ENCODE measurements at regions not wholly inside any gene's neighbourhood (a gene's known extent, or its start where the extent isn't known, plus 50 kb on each side); places are given as distances from the start of the nearest gene placed in this dataset.

- TF ChIP-seq REST (IDR thresholded peaks at IDR 0.05) (no peak), HNF4A (conservative IDR thresholded peaks at IDR 0.05) (no peak), FOXA1 (IDR thresholded peaks at IDR 0.05) (no peak), YY1 (IDR thresholded peaks at IDR 0.05) (no peak), SP1 (IDR thresholded peaks at IDR 0.05) (no peak)
These were observed 66.7 kb downstream of the SLITRK1 start (continued) for GRCh38 chr13:83815598-83815997.

GRCh38 chr13:83810136-83810535, 72.1 kb downstream of the SLITRK1 start:
- Histone ChIP-seq H3K9me3 (ENCODE audit: control insufficient read depth in 4 of 4, low read length in 3 of 4) (no peaks in the 10 kb centered on the region), H3K9ac (ENCODE audit: low read depth in 1 of 2, low read length in 2 of 2) (no peak overlapping the region), H3K27ac (ENCODE audit: low read depth in 1 of 2, low read length in 2 of 2) (no peak overlapping the region), H3K27me3 (ENCODE audit: control insufficient read depth in 4 of 4, insufficient read depth in 4 of 4, low read length in 3 of 4) (no peaks in the 10 kb centered on the region), H3K36me3 (ENCODE audit: control insufficient read depth in 4 of 4, insufficient read depth in 3 of 4, low read depth in 1 of 4, low read length in 3 of 4) (no peaks in the 10 kb centered on the region), H3K4me3 (ENCODE audit: low read depth in 1 of 3, low read length in 3 of 3) (no peak overlapping the region), H3K4me1 (ENCODE audit: control insufficient read depth in 4 of 4, insufficient read depth in 4 of 4, low read length in 3 of 4) (no peaks in the 10 kb centered on the region)
- 38% methylated on average over 2 of the region's 2 CpGs for WGBS
- no peak for TF ChIP-seq NR2F2 (IDR thresholded peaks at IDR 0.05)
- no peak for TF ChIP-seq ATF3 (IDR thresholded peaks at IDR 0.05)
- no peak for TF ChIP-seq RXRA (IDR thresholded peaks at IDR 0.05)
- no peak for TF ChIP-seq MAX (IDR thresholded peaks at IDR 0.05)
- no peak for TF ChIP-seq CTCF (IDR thresholded peaks at IDR 0.05; ENCODE audit: low read depth, low read length, missing input control)
- no peak for TF ChIP-seq REST (IDR thresholded peaks at IDR 0.05)
- no peak for TF ChIP-seq JUND (IDR thresholded peaks at IDR 0.05)
- TF ChIP-seq FOXA2 (IDR thresholded peaks at IDR 0.05): no peak
- TF ChIP-seq YY1 (IDR thresholded peaks at IDR 0.05): no peak
- no peak for TF ChIP-seq TAF1 (conservative IDR thresholded peaks at IDR 0.05)
- TF ChIP-seq FOXA1 (IDR thresholded peaks at IDR 0.05): no peak
- TF ChIP-seq GABPA (IDR thresholded peaks at IDR 0.05 in 1 of 2, conservative IDR thresholded peaks at IDR 0.05 in 1 of 2): no peak
- TF ChIP-seq HNF4G (IDR thresholded peaks at IDR 0.05): no peak
- no peak for TF ChIP-seq ZBTB33 (IDR thresholded peaks at IDR 0.05)
- no peak for TF ChIP-seq RAD21 (IDR thresholded peaks at IDR 0.05)
- no peak for TF ChIP-seq HNF4A (conservative IDR thresholded peaks at IDR 0.05)
- TF ChIP-seq EGR1 (IDR thresholded peaks at IDR 0.05; ENCODE audit: low read depth in 2 of 2): no peak
- no peak for TF ChIP-seq SP1 (IDR thresholded peaks at IDR 0.05)
- DNase-seq (ENCODE audit: low spot score): no peak
